Limb (tissue), 2 donors: ENCODE measurements at regions not wholly inside any gene's neighbourhood (a gene's known extent, or its start where the extent isn't known, plus 50 kb on each side); places are given as distances from the start of the nearest gene placed in this dataset.
"Not testable (repeated sequence)": the region's sequence is repeated elsewhere in the genome, so short reads cannot be mapped to it uniquely, and the experiment has no call there.

Experiments used
- DNase-seq, 2 donors: peaks; one replicate each; pipeline ENCODE4 v3.0.0-alpha.2; 2016; ENCODE audit errors: extremely low spot score in 2 of 2

DNA sequence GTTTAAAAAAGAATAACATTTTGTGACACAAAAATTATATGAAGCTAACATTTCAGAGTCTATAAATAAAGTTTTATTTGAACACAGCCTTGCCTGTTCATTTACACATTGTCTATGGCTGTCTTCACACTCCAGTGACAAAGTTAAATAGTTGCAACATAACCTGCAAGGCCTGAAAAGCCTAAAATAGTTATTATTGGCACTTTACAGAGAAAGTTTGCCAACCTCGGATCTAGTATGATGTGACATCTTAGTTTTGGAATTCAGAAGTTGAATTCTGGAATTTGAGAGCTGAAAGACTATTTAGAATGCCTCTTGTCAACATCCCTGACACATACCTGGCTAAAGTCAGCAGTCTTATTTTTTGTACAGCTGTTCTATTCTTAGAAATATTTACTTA, 68.3 kb downstream of the DYRK2 start:
- DNase-seq: no peak

DNA sequence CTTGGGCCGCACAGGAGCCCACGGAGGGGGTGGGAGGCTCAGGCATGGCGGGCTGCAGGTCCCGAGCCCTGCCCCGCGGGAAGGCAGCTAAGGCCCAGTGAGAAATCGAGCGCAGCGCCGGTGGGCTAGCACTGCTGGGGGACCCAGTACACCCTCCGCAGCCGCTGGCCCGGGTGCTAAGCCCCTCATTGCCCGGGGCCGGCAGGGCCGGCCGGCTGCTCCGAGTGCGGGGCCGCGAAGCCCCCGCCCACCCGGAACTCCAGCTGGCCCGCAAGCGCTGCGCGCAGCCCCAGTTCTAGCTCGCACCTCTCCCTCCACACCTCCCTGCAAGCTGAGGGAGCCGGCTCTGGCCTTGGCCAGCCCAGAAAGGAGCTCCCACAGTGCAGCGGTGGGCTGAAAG, 70.8 kb downstream of the DYRK2 start:
- DNase-seq: not testable (repeated sequence)

- peak in 1 of 2 donors; percentile 8 for DNase-seq
Observed at GRCh38 chr12:67720351-67720856, 71.9 kb downstream of the DYRK2 start.

GRCh38 chr12:67721248-67721647, 72.7 kb downstream of the DYRK2 start:
- no peak for DNase-seq

DNA sequence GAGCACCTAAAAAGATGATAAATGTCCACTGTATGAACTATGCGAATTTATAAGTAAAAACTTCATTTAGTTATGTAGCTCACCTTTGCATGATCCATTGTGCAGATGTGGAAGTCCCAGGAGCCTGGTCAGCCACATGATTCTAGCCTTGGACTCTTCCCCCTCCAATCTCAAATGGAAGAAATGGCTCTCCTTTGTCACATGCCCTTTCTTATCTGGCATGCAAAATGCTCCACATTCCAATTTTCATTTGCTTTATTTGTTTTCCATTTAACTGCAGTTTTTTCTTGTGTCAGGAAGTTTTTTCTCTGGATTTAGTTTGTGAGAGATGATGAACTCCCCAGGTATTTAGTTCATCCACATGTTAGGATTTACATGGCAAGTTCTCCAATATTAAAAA, 73.8 kb downstream of the DYRK2 start:
- no peak for DNase-seq

DNA sequence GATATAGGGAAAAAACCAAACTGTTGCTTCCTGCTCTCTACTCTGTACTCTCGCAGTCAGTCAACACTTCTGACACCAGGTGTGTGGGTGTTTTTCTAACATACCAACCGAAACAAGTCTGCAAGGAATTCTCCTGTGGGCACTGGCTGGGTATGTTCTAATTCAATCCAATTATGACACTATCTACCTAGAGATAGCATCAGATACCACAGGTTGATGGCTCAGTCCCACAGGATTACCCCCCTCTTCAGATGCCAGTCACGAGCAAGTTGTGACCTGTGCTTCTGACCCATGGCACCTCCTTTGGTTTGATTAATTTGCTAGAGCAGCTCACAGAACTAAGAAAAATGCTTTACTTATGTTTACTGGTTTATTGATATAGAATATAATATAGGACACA, 78.3 kb downstream of the DYRK2 start:
- DNase-seq: no peak

GRCh38 chr12:67727702-67728666, 79.4 kb downstream of the DYRK2 start:
- no peak for DNase-seq

- DNase-seq: peak in 1 of 2 donors; percentile 17
Observed at GRCh38 chr12:67732857-67733256, 84.3 kb downstream of the DYRK2 start.

DNA sequence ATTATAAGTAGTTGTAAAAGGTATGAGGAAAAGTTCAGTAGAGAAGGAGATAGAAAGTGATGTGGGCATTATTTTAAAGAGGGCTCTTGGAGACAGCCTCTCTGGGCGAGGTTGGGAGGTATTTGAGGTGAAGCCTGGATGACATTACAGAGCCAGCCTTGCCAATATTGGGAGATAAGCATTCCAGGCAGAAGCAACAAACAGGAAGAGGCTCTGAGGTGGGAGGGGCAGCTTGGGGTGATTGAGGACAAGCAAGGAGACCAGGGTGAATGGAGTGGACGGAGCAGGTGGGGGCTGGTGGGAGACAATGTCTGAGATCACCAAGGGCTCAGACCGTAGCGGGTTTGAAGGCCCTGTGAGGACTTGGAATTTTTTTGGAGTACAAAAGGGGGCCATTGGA, 87.3 kb downstream of the DYRK2 start:
- DNase-seq: no peak

DNA sequence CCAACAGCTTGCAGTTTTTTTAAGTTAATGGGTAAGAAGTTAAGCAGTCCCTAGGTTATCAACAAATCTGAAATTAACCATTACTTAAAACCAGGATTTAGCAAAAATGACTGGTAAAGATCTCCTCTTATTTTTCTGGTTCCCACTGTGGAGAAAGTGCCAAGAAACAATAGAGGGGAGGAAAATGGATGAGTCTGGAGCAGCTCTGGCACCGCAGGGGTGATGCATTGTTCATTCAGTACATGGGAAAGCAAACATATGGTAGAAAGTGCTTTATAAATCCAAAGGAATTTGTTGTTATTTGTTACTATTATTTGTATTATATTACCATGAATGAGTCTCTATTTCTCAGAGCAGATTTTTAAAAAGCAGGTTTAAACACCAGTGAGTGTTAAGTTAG, 92.2 kb downstream of the DYRK2 start:
- no peak for DNase-seq

- no peak for DNase-seq
Observed at GRCh38 chr12:67741270-67741669, 92.7 kb downstream of the DYRK2 start.

- no peak for DNase-seq
Observed at GRCh38 chr12:67742461-67742860, 93.9 kb downstream of the DYRK2 start.

DNA sequence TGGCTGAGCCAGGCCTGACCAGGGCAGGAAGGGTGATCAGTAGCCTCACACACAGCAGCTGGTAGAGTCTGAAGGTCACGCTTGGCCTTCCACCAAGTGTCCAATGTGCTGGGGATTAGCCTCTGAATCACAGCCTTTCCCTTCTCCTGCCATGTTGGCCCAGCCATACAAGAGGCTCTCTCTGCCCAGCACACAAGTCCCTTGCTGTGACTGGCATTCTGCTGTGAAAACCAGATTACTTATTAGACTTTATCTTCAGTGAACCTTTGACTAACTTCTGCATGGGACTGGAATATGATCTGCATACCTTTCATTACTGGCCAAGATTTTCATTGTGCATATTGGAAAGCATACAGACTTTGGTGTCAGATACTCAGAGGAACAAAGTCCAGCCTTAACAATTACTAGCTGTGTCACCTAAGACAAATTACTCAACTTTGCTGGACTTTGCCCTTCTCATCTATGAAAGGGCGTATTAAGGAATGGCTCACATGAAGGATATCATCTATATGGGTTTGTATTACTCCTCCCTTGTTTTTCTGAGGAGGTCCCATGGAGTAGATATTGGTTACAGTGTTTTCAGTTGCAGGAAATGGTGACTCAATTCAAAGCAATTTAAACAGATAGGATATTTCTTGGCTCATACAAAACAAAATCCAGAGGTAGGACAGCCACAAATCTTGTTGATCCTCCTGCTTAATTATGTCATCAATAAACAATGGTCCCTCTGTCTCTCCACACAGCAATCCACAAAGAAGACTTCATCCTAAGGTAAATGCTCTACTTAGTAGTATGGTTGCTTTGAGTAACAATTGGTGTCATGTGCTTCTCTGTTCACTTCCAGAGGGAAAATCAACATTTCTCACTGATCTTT, 99.6 kb downstream of the DYRK2 start:
- no peak for DNase-seq

GRCh38 chr12:67748743-67749040, 100.1 kb downstream of the DYRK2 start:
- no peak for DNase-seq

DNA sequence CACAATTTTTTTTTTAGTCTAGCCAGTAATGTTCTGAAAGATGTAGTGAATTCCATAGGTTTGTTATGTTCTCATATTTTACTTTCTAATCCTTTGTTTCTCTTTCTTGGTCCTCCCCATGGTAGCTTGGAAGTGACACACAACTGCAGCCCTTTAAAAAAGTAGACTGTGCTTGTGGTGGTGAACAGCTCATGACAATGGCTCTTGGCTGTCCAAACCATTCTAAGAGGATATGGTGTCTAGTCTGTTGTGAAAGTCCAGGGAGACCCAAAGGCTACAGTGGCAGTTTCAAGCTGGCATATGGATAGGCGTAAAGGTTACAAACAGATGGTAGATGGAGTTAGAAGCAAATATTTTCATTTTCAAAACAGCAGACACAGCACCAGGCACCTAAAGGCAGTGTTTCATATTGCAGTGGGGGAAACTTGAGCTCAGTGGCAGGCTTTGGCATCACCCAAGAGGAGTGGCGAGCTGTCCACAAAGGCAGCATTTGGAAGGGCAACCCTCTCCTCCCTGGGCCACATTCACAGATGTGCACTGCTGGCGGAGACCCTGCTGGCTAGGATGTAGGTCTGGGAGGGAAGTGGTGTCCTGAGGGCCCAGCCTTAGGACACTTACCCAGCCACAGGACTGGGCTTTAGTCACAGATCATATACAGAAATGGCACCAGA, 102.1 kb downstream of the DYRK2 start:
- DNase-seq: no peak

GRCh38 chr12:67751381-67751928, 102.9 kb downstream of the DYRK2 start:
- no peak for DNase-seq

DNA sequence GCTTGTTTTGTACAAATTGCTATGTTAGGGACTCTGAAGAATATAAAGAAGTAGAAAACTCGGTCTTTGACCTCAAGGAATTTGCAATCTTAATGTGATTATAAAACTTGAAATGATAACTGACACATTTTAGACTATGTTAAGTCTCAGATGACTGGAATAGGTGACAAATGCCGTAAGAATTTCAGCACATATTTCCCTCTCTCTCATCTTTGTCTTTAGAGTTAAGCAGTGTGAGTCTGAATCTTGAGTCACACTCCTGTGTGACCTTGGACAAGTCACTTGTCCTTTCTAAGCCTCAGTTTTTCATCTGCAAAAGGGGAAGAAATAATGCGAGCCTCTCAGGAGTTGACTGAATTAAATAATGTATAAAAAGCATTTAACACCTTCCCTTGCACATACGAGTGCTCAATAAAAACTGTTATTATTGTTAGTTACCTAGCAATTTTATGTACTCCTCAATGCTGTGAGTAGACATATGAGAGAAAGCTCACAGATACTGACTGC, 103.7 kb downstream of the DYRK2 start:
- no peak for DNase-seq

- DNase-seq: no peak
Observed at GRCh38 chr12:67754933-67755697, 106.6 kb downstream of the DYRK2 start.

- no peak for DNase-seq
Observed at GRCh38 chr12:67757651-67758050, 109.1 kb downstream of the DYRK2 start.

DNA sequence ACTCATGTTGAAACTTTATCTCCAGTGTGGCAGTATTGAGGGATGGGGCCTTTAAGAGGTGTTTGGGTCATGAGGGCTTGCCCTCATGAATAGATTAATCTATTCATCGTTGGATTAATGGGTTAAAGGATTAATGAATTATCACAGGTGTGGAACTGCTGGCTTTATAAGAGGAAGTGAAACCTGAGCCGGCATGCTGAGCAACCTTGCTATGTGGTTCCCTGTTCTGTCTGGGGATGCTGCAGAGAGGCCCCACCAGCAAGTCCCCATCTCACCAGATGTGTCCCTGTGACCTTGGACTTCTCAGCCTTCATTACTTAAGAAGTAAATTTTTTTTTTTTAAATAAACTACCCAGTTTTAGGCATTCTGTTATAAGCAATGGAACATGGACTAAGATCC, 109.6 kb downstream of the DYRK2 start:
- DNase-seq: no peak

GRCh38 chr12:67758521-67758920, 110.0 kb downstream of the DYRK2 start:
- DNase-seq: no peak
